ENCODE measurements at regions not wholly inside any gene's neighbourhood (a gene's known extent, or its start where the extent isn't known, plus 50 kb on each side); places are given as distances from the start of the nearest gene placed in this dataset.

- Histone ChIP-seq H3K36me3 (no peaks in the 10 kb centered on the region), H3K9me3 (no peaks in the 10 kb centered on the region), H3K27ac (no peak overlapping the region), H3K27me3 (no peaks in the 10 kb centered on the region), H3K4me3 (no peak overlapping the region), H3K4me1 (no peaks in the 10 kb centered on the region)
- DNase-seq (no peak), ATAC-seq (no peak), FAIRE-seq (no peak)
- 68 to 69% methylated on average over 3 of the region's 3 CpGs for WGBS, 2 donors
- intact Hi-C loops (cut with DNase I): no loop called here
- no peak for TF ChIP-seq CTCF (IDR thresholded peaks at IDR 0.05)
These were observed 557.8 kb upstream of the TLE4 start for GRCh38 chr9:79013715-79014610.

- FAIRE-seq: no peak
- Histone ChIP-seq H3K9me3 (no peaks in the 10 kb centered on the region), H3K4me1 (no peaks in the 10 kb centered on the region), H3K27me3 (no peaks in the 10 kb centered on the region), H3K27ac (no peak overlapping the region), H3K36me3 (no peaks in the 10 kb centered on the region), H3K4me3 (no peak overlapping the region)
- no peak for ATAC-seq
- intact Hi-C loops (cut with DNase I): no loop called here
- no peak for DNase-seq
- WGBS, 2 donors: 43 to 45% methylated on average over 5 of the region's 5 CpGs
- no peak for TF ChIP-seq CTCF (IDR thresholded peaks at IDR 0.05)
These were observed 556.7 kb upstream of the TLE4 start for GRCh38 chr9:79014929-79015699.

GRCh38 chr9:79015951-79016350 lies 555.8 kb upstream of the TLE4 start:
- H3K36me3 ChIP-seq: no peaks in the 10 kb centered on the region
- 69 to 71% methylated on average over 4 of the region's 4 CpGs for WGBS, 2 donors
- intact Hi-C loops (cut with DNase I): no loop called here
- no peaks in the 10 kb centered on the region for H3K9me3 ChIP-seq
- peak in 1 of 4 donors; percentile 55 for ATAC-seq
- no peak overlapping the region for H3K27ac ChIP-seq
- no peak for FAIRE-seq
- H3K27me3 ChIP-seq: no peaks in the 10 kb centered on the region
- TF ChIP-seq CTCF (IDR thresholded peaks at IDR 0.05): no peak
- DNase-seq: no peak
- H3K4me3 ChIP-seq: no peak overlapping the region
- no peaks in the 10 kb centered on the region for H3K4me1 ChIP-seq

- ATAC-seq: no peak
- no peaks in the 10 kb centered on the region for H3K4me1 ChIP-seq
- intact Hi-C loops (cut with DNase I): no loop called here
- no peak overlapping the region for H3K4me3 ChIP-seq
- no peaks in the 10 kb centered on the region for H3K27me3 ChIP-seq
- DNase-seq: no peak
- H3K27ac ChIP-seq: no peak overlapping the region
- no peak for FAIRE-seq
- TF ChIP-seq CTCF (IDR thresholded peaks at IDR 0.05): no peak
- no peaks in the 10 kb centered on the region for H3K36me3 ChIP-seq
- 82 to 91% methylated on average over 5 of the region's 5 CpGs for WGBS, 2 donors
- H3K9me3 ChIP-seq: no peaks in the 10 kb centered on the region
These were observed 551.5 kb upstream of the TLE4 start for GRCh38 chr9:79020276-79020675.

Measured in pancreas (tissue), 10 donors.